GM23248 (cell line): ENCODE measurements at regions not wholly inside any gene's neighbourhood (a gene's known extent, or its start where the extent isn't known, plus 50 kb on each side); places are given as distances from the start of the nearest gene placed in this dataset.

ENCODE experiments used
- EZH2 ChIP-seq: fragments of 200-600 bp; sonication (generic); IDR thresholded peaks from 2 replicates; pipeline ENCODE4 v1.6.1; 2018; ENCODE audit warnings: antibody characterized with exemption, mild to moderate bottlenecking; ENCODE audit not compliant: insufficient read depth, poor library complexity, severe bottlenecking
- EZH2phosphoT487 ChIP-seq: fragments of 200-600 bp; sonication (generic); IDR thresholded peaks from 2 replicates; pipeline ENCODE4 v1.6.1; 2018; ENCODE audit warnings: antibody characterized with exemption, moderate library complexity, mild to moderate bottlenecking, low read depth; ENCODE audit not compliant: insufficient read depth

DNA sequence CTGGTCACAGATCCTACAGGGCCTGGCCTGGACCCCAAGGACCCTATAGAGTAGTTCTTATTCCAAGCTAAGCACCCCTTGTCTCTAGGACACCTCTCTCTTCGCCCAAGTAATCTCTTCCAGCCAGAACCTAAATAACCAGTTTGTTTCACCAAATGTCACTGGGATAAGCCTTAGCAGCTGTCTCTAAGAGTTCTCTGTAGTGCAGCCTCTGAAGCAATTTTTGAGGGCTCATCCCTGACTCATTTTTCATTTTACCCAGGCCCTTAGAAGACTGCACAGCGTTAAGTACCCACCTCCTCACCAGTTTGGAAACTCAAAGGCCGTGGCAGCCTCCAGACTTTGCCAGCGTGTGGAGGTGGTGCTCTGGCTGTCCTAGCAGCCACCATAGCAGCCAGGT, 290.1 kb upstream of the SIX2 start:
- no peak for TF ChIP-seq EZH2
- TF ChIP-seq EZH2phosphoT487, result no peak
